ENCODE measurements at regions not wholly inside any gene's neighbourhood (a gene's known extent, or its start where the extent isn't known, plus 50 kb on each side); places are given as distances from the start of the nearest gene placed in this dataset.

- Mint-ChIP-seq H3K4me3 (no peak overlapping the region), H3K4me1 (peaks cover 4% of the 10 kb centered on the region), H3K9me3 (peaks cover 5% of the 10 kb centered on the region), H3K27me3 (ENCODE audit: low read depth) (no peaks in the 10 kb centered on the region), H3K36me3 (ENCODE audit: low read depth) (no peaks in the 10 kb centered on the region), H3K27ac (ENCODE audit: unreplicated experiment) (no peak overlapping the region)
- no peak for TF ChIP-seq CTCF (conservative IDR thresholded peaks at IDR 0.05)
- DNase-seq (ENCODE audit: low read depth, low spot score): no peak
These were observed 585.3 kb downstream of the EBF1 start for GRCh38 chr5:158514319-158514985.

- peaks cover 4% of the 10 kb centered on the region for H3K4me1 Mint-ChIP-seq
- TF ChIP-seq CTCF (conservative IDR thresholded peaks at IDR 0.05): no peak
- DNase-seq (ENCODE audit: low read depth, low spot score): no peak
- H3K27ac Mint-ChIP-seq (ENCODE audit: unreplicated experiment): no peak overlapping the region
- no peak overlapping the region for H3K4me3 Mint-ChIP-seq
- H3K9me3 Mint-ChIP-seq: peaks cover 6% of the 10 kb centered on the region
- no peaks in the 10 kb centered on the region for H3K36me3 Mint-ChIP-seq (ENCODE audit: low read depth)
- H3K27me3 Mint-ChIP-seq (ENCODE audit: low read depth): no peaks in the 10 kb centered on the region
These were observed 586.0 kb downstream of the EBF1 start for GRCh38 chr5:158513490-158514318.

GRCh38 chr5:158511454-158511853 lies 588.3 kb downstream of the EBF1 start:
- TF ChIP-seq CTCF (conservative IDR thresholded peaks at IDR 0.05): no peak
- H3K4me1 Mint-ChIP-seq: peaks cover 4% of the 10 kb centered on the region
- peaks cover under 1% of the 10 kb centered on the region for H3K36me3 Mint-ChIP-seq (ENCODE audit: low read depth)
- H3K27me3 Mint-ChIP-seq (ENCODE audit: low read depth): no peaks in the 10 kb centered on the region
- no peak overlapping the region for H3K4me3 Mint-ChIP-seq
- no peak overlapping the region for H3K27ac Mint-ChIP-seq (ENCODE audit: unreplicated experiment)
- DNase-seq (ENCODE audit: low read depth, low spot score): no peak
- H3K9me3 Mint-ChIP-seq: peaks cover 9% of the 10 kb centered on the region

- TF ChIP-seq CTCF (conservative IDR thresholded peaks at IDR 0.05): no peak
- peaks cover 4% of the 10 kb centered on the region for H3K4me1 Mint-ChIP-seq
- no peak overlapping the region for H3K27ac Mint-ChIP-seq (ENCODE audit: unreplicated experiment)
- DNase-seq (ENCODE audit: low read depth, low spot score): no peak
- peaks cover 3% of the 10 kb centered on the region for H3K36me3 Mint-ChIP-seq (ENCODE audit: low read depth)
- no peaks in the 10 kb centered on the region for H3K27me3 Mint-ChIP-seq (ENCODE audit: low read depth)
- no peak overlapping the region for H3K4me3 Mint-ChIP-seq
- H3K9me3 Mint-ChIP-seq: peaks cover 11% of the 10 kb centered on the region
These were observed 589.2 kb downstream of the EBF1 start for GRCh38 chr5:158510479-158510878.

GRCh38 chr5:158506648-158507047 lies 593.1 kb downstream of the EBF1 start:
- Mint-ChIP-seq H3K4me1 (peaks cover 12% of the 10 kb centered on the region), H3K36me3 (ENCODE audit: low read depth) (peaks cover 3% of the 10 kb centered on the region), H3K9me3 (peaks cover 14% of the 10 kb centered on the region), H3K27ac (ENCODE audit: unreplicated experiment) (no peak overlapping the region), H3K27me3 (ENCODE audit: low read depth) (no peaks in the 10 kb centered on the region), H3K4me3 (no peak overlapping the region)
- no peak for DNase-seq (ENCODE audit: low read depth, low spot score)
- TF ChIP-seq CTCF (conservative IDR thresholded peaks at IDR 0.05): no peak

All from neural crest cell (in vitro differentiated cells).